Left lung (tissue), 4 donors: ENCODE measurements at regions not wholly inside any gene's neighbourhood (a gene's known extent, or its start where the extent isn't known, plus 50 kb on each side); places are given as distances from the start of the nearest gene placed in this dataset.

Source experiments
- ATAC-seq: fragments of 200-7000 bp; cut with Tn5 transposase; one replicate; pipeline ENCODE4 v1.9.1; 2020; ENCODE audit warnings: moderate library complexity
- DNase-seq, 4 donors: peaks; one replicate each; pipeline ENCODE4 v3.0.0-alpha.2; 2013 to 2020
- H3K27ac ChIP-seq, 2 donors: fragments of 200-600 bp; sonication (generic) in 1 of 2; one replicate each; pipeline versions ENCODE4 v1.5.0 to v1.8.0; 2020 to 2021
- H3K27me3 ChIP-seq, 2 donors: fragments of 200-600 bp; sonication (generic) in 1 of 2; one replicate each; pipeline versions ENCODE4 v1.5.0 to v1.8.0; 2020 to 2021
- H3K36me3 ChIP-seq, 2 donors: fragments of 200-600 bp; sonication (generic) in 1 of 2; one replicate each; pipeline versions ENCODE4 v1.5.0 to v1.8.0; 2020 to 2021
- H3K4me1 ChIP-seq, 2 donors: fragments of 200-600 bp; one replicate each; pipeline ENCODE4 v1.8.0; 2021
- H3K4me3 ChIP-seq, 2 donors: fragments of 200-600 bp; sonication (generic) in 1 of 2; one replicate each; pipeline versions ENCODE4 v1.5.0 to v1.8.0; 2020 to 2021; ENCODE audit warnings: mild to moderate bottlenecking in 1 of 2
- H3K9me3 ChIP-seq, 2 donors: fragments of 200-600 bp; sonication (generic) in 1 of 2; one replicate each; pipeline versions ENCODE4 v1.5.0 to v1.8.0; 2020 to 2021
- intact Hi-C, 2 donors: fragments of 100-400 bp; cut with DNase I; formaldehyde crosslinking; loops; one replicate each; pipeline versions ENCODE4 v1.11.2 to v1.14.2; 2022
- TF ChIP-seq, protein P1 (sequence below), 2 donors: fragments of 200-600 bp; sonication (generic) in 1 of 2; IDR thresholded peaks; one replicate each; pipeline versions ENCODE4 v1.5.0 to v1.8.0; 2021; ENCODE audit warnings: antibody characterized with exemption in 2 of 2
- donor health status: DM: no; HTN: yes; CAD: no.
- donor health status: DM: no; HTN: no; CAD: no.

- TF ChIP-seq, protein P1, sequence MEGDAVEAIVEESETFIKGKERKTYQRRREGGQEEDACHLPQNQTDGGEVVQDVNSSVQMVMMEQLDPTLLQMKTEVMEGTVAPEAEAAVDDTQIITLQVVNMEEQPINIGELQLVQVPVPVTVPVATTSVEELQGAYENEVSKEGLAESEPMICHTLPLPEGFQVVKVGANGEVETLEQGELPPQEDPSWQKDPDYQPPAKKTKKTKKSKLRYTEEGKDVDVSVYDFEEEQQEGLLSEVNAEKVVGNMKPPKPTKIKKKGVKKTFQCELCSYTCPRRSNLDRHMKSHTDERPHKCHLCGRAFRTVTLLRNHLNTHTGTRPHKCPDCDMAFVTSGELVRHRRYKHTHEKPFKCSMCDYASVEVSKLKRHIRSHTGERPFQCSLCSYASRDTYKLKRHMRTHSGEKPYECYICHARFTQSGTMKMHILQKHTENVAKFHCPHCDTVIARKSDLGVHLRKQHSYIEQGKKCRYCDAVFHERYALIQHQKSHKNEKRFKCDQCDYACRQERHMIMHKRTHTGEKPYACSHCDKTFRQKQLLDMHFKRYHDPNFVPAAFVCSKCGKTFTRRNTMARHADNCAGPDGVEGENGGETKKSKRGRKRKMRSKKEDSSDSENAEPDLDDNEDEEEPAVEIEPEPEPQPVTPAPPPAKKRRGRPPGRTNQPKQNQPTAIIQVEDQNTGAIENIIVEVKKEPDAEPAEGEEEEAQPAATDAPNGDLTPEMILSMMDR (IDR thresholded peaks at IDR 0.05): no peak
- ATAC-seq: no peak
- H3K9me3 ChIP-seq: peaks cover 0 to 19% of the 10 kb centered on the region in 2 donors
- H3K4me1 ChIP-seq: no peaks in the 10 kb centered on the region
- no peaks in the 10 kb centered on the region for H3K27me3 ChIP-seq
- intact Hi-C loops: no loop called here
- H3K4me3 ChIP-seq: no peak overlapping the region
- DNase-seq: no peak
- no peaks in the 10 kb centered on the region for H3K36me3 ChIP-seq
- H3K27ac ChIP-seq: no peak overlapping the region
Measured at GRCh38 chr3:74564560-74564959, 49.9 kb downstream of the CNTN3 start.

GRCh38 chr3:74562558-74563269, 51.7 kb downstream of the CNTN3 start:
- Histone ChIP-seq H3K27ac (no peak overlapping the region), H3K9me3 (peaks cover 0 to 26% of the 10 kb centered on the region in 2 donors), H3K36me3 (no peaks in the 10 kb centered on the region), H3K4me3 (no peak overlapping the region), H3K27me3 (no peaks in the 10 kb centered on the region), H3K4me1 (no peaks in the 10 kb centered on the region)
- ATAC-seq (no peak), DNase-seq (peak in 2 of 4 donors; percentile 53 to 73)
- TF ChIP-seq, protein P1 (IDR thresholded peaks at IDR 0.05): no peak
- intact Hi-C loops: no loop called here

GRCh38 chr3:74561881-74562280, 52.6 kb downstream of the CNTN3 start:
- Histone ChIP-seq H3K27ac (no peak overlapping the region), H3K36me3 (no peaks in the 10 kb centered on the region), H3K27me3 (no peaks in the 10 kb centered on the region), H3K4me3 (no peak overlapping the region), H3K4me1 (no peaks in the 10 kb centered on the region), H3K9me3 (peaks cover 0 to 27% of the 10 kb centered on the region in 2 donors)
- DNase-seq: no peak
- TF ChIP-seq, protein P1 (IDR thresholded peaks at IDR 0.05): no peak
- ATAC-seq: no peak
- intact Hi-C loops: no loop called here

- H3K27ac ChIP-seq: no peak overlapping the region
- no peaks in the 10 kb centered on the region for H3K27me3 ChIP-seq
- peaks cover 0 to 18% of the 10 kb centered on the region in 2 donors for H3K9me3 ChIP-seq
- intact Hi-C loops: no loop called here
- ATAC-seq (no peak), DNase-seq (no peak)
- TF ChIP-seq, protein P1 (IDR thresholded peaks at IDR 0.05): no peak
- H3K4me3 ChIP-seq: no peak overlapping the region
- H3K4me1 ChIP-seq: no peaks in the 10 kb centered on the region
- no peaks in the 10 kb centered on the region for H3K36me3 ChIP-seq
Measured at GRCh38 chr3:74559261-74559660, 55.2 kb downstream of the CNTN3 start.

GRCh38 chr3:74550686-74551085, 63.8 kb downstream of the CNTN3 start:
- H3K9me3 ChIP-seq: peaks cover 0 to 10% of the 10 kb centered on the region in 2 donors
- no peaks in the 10 kb centered on the region for H3K27me3 ChIP-seq
- TF ChIP-seq, protein P1 (IDR thresholded peaks at IDR 0.05): no peak
- no peaks in the 10 kb centered on the region for H3K4me1 ChIP-seq
- ATAC-seq (no peak), DNase-seq (no peak)
- intact Hi-C loops: no loop called here
- H3K36me3 ChIP-seq: no peaks in the 10 kb centered on the region
- H3K27ac ChIP-seq: no peak overlapping the region
- no peak overlapping the region for H3K4me3 ChIP-seq
